HG03457 (cell line): ENCODE measurements at regions not wholly inside any gene's neighbourhood (a gene's known extent, or its start where the extent isn't known, plus 50 kb on each side); places are given as distances from the start of the nearest gene placed in this dataset.

ENCODE experiments used
- ATAC-seq: cut with Tn5 transposase; IDR thresholded peaks from one replicate; pipeline ENCODE4 v1.9.1; 2021; ENCODE audit warnings: moderate number of reproducible peaks; ENCODE audit not compliant: unreplicated experiment

GRCh38 chr12:47561746-47562145 is 144.1 kb downstream of the RPAP3 start:
- ATAC-seq, result no peak

GRCh38 chr12:47560415-47560814 is 145.4 kb downstream of the RPAP3 start:
- ATAC-seq, result no peak

DNA sequence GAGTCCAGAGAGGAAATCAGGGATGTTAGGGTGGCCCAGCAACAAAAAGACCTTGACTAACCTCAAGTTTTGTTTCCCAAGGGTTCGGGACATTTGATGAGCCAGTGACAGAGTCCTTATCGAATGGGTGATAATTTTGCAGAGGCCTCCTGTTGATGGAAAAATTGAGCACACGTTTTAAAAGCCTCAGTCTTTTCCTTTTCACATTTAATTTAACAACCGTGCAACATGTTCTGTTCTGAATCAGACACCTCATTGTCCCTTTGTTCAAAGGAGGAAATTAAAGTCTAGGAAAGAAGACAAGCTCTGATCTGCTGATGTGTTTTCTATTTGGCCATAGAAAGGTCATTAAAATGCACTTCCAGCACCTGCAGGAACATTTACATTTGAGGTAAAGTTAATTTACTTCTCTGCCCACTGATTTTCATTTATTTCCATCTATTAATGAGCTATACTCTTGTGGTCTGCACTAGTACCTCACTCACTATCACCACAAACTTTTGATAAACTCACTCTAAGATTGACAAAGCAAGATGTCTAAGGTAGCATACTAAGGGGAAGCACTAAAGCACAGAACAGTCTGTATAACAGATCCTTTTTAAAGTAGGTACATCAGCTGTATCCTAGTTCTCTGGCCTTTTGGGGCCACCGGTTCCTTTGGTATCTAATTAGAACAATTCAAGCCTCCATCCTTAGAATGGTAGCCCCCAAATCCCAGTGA is 147.0 kb downstream of the RPAP3 start:
- no peak for ATAC-seq

DNA sequence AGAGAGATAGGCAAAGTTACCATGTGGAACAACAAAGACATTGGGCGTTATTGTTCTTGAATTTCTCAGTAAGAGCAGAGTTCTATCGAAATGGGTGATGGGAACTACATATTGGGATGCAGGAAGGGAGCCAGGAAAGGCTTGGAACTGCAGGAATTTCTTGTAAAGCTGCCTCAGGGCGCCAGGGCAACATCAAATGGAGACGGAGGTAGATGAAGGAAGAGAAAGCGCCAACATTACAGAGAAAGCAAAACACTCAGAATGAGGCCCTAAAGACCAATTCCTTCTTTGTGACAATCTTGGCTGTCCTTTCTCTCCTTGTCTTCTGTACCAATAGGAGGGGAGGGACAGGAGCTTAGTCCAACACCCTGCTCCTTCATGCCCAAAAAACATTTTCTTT is 148.4 kb downstream of the RPAP3 start:
- no peak for ATAC-seq

GRCh38 chr12:47556261-47557030 is 149.4 kb downstream of the RPAP3 start:
- no peak for ATAC-seq

- no peak for ATAC-seq
Measured at GRCh38 chr12:47554046-47554653, 151.7 kb downstream of the RPAP3 start.

DNA sequence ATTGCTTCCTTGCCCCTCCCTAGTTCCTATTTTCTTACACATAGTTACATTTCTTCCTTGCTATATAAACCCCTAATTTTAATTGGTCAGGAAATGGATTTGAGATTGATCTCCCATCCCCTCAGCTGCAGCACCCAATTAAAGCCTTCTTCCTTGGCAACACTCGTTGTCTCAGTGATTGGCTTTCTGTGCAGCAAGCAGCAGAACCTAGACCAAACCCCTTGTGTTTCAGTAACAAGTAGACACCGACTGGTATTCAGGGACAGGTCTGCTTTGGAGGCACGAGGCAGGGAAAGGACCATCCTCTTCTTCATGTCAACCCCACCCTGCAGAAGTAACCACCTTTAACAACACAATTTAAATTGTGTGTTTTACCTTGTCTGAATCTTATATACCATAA is 152.6 kb downstream of the RPAP3 start:
- ATAC-seq, result no peak

GRCh38 chr12:47551426-47551851 is 154.4 kb downstream of the RPAP3 start:
- no peak for ATAC-seq

GRCh38 chr12:47549258-47549657 is 156.6 kb downstream of the RPAP3 start:
- ATAC-seq, result no peak

DNA sequence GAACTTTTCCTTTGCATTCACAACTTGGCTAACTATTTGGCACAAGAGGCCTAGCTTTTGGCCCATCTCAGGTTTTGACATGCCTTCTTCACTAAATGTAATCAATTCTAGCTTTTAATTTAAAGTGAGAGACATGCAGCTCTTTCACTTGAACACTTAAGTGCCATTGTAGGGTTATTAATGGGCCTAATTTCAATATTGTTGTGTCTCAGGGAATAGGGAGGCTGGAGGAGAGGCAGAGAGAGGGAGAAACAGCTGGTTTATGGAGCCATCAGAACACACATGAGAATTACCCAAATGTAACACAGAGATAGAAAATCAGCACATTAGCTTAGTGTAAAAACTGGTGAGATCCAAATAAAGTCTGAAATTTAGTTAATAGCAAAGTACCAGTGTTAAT is 157.4 kb downstream of the RPAP3 start:
- ATAC-seq, result no peak

GRCh38 chr12:47547077-47547476 is 158.8 kb downstream of the RPAP3 start:
- ATAC-seq, result no peak

DNA sequence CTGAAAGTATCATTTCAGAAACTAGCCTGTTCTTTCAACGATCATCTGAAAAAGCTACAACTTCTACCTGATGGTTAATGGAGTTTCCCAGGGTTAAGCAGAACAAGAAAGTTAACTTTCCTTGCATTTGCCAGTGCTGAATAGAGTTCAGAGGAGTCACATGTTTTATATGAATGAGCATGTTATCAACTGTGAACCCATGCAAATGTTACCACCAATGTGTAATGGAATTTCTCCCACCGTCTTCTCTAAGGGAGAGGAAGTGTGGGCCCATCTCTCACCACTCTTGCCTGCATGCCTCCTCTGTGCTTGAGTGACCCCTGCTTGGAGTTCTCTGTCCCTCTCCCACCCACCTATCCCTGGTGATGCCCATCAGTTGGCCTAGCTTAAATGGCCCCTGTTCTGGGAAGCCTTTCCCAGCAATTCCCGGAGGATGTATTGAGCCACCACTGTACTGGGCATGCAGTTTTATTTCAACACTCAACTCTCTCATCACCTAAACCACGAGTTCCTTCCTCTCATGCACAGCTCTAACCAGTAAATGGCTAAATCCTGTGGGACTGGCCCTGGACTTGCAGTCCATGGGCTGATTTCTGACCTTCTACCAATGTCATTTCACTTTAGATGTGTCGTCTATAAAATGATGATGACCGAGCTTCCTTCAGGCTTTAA is 159.8 kb downstream of the RPAP3 start:
- ATAC-seq, result no peak

- no peak for ATAC-seq
Measured at GRCh38 chr12:47534695-47535094, 171.1 kb downstream of the RPAP3 start.

DNA sequence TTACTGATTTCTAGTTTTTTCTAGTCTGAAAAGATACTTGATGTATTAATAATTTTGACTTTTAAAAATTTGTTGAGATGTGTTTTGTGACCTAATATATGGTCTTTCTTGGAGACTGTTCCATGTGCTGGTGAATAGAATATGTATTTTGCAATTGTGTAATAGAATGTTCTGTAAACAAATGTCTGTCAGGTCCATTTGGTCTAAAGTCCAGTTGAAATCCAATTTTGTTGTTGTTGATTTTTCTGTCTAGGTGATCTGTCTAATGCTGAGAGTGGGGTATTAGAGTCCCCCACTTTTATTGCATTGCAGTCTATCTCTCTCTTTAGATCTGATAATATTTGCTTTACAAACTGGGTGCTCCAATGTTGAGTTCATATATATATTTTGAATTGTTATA is 175.8 kb downstream of the RPAP3 start:
- no peak for ATAC-seq

DNA sequence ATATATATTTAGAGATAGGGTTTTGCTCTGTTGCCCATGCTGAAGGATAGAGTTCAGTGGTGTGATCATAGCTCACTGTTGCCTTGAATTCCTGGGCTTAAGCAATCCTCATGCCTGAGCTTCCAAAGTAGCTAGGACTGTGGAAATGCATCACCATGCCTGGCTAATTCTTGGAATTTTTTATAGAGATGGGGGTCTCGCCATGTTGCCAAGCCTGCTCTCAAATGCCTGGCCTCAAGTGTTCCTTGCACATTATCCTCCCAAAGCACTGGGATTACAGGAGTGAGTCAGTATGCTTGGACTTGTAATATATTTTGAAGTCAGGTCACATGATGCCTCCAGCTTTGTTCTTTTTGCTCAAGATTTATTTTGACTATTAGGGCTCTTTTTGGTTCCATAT is 178.0 kb downstream of the RPAP3 start:
- ATAC-seq, result no peak

- ATAC-seq, result no peak
Measured at GRCh38 chr12:47520029-47520428, 185.8 kb downstream of the RPAP3 start.

DNA sequence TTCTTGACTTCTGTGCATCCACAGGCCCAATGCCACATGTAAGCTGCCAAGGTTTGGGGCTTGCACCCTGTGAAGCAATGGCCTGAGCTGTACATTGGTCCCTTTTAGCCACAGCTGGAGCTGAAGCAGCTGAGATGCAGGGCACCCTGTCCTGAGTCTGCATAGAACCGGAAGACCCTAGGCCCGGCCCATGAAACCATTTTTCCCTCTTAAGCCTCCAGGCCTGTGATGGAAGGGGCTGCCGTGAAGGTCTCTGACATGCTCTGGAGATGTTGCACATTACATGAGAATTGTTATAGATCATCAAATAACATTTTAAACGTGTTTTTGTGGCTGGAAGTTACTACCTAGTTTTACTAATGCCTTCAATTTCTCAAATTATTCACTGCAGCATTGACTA is 188.7 kb downstream of the RPAP3 start:
- no peak for ATAC-seq

DNA sequence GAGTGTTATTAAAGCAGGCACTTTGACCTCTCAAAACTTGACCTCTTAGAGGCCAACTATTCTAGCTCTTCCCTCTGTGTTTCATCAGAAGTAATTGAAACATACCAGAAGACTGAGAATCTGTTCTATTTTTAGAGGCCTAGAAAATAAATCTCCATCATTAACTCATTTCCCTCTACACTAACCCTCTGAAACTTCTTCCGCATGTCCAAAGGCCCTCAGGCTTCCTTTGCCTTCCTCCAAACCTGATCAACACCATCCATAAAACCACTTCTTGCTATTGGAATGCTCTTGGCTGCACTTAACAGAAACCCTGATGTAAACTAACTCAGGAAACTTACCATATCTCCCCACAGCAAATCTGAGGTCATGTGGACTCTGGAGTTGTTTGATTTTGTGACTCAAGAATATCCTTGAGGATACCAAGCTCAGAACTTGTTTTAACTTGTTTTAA is 196.4 kb downstream of the RPAP3 start:
- ATAC-seq, result no peak

DNA sequence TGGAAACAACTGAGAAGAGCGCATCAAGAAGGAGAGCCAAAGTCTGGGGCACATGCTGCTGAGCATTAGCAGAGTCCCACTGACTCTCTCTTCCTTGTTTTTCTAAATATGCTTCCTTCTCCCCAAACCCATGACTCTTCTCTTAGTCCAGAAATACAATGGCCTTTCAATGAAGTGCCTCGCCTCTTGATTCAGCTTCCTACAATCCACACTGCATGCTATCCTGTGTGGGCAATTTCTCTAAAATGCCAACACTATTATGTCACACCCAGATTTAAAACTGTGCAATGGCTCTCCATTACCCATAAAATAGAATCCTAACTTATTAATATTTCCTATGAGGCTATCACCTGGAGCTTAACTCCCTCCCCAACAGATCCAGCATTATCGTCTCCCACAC is 198.6 kb downstream of the RPAP3 start:
- ATAC-seq, result no peak

DNA sequence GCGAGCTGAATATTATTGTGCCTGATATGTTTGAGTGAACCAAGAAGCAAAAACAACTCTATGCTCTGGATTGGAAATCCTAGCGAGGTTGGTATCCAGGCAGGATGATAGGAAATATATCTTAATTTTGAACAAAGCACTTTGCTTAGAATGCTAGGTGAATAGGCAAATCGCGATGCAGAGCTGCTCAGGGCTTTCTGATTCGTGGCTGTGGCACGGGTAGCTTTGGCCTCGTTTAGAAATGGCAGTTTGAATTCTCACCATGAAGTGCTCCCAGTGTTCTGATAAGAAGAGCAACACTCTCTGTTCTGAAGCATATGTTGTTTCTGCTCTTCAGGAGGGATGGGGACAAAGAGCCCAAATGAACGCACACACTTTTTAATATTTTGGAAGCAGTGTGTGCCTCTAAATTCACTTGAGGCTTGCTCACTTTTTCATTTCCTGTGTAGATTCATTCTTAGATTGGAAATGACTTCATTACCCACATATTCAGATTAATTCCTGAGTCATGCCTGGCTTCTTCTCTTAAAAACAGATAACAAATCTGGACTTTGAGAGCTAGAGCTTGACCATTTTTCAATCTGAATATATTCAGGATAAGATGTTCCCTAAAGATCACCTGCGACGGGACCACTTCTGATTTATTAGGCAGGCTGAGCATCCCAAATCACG is 200.9 kb downstream of the RPAP3 start:
- ATAC-seq, result no peak

DNA sequence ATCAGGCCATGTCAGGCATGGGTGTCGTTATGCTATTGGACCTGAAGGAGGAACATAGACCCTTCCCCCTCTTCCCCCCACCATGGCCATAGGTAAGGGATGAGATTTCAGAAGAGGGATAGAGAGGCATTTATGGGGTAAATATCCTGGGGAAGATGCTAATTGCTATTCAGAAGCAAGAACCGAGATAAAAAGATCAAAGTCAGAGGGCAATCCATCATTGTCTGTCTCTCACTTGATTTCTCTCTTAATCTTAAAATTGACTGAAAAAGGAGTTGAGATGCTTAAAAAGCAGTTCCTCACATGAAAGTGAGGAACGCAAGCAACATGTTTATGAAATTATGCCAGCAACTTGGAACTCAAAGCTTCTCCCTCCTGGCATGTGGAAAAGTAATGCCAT is 212.0 kb downstream of the RPAP3 start:
- no peak for ATAC-seq
